Activated T-helper 17 cell treated with anti-CD3 and anti-CD28 coated beads, Interleukin-2, amount 50 U/mL, for 72 hours (primary cell): ENCODE measurements at regions not wholly inside any gene's neighbourhood (a gene's known extent, or its start where the extent isn't known, plus 50 kb on each side); places are given as distances from the start of the nearest gene placed in this dataset.

Source experiments
- ATAC-seq: fragments of 150-1000 bp; cut with Tn5 transposase; replicated peaks from 2 replicates; pipeline ENCODE4 v1.10.0; 2021; ENCODE audit warnings: mild to moderate bottlenecking, moderate library complexity
- H3K27ac Mint-ChIP-seq: one replicate; pipeline ENCODE4 v1.8.0; 2022; ENCODE audit warnings: mixed read lengths
- H3K27me3 Mint-ChIP-seq: one replicate; pipeline ENCODE4 v1.8.0; 2022; ENCODE audit warnings: mixed read lengths
- H3K36me3 Mint-ChIP-seq: one replicate; pipeline ENCODE4 v1.8.0; 2022; ENCODE audit warnings: low read depth, mild to moderate bottlenecking, mixed read lengths
- H3K4me1 Mint-ChIP-seq: one replicate; pipeline ENCODE4 v1.8.0; 2022; ENCODE audit warnings: mixed read lengths
- H3K4me3 Mint-ChIP-seq: one replicate; pipeline ENCODE4 v1.8.0; 2022; ENCODE audit warnings: mild to moderate bottlenecking, mixed read lengths
- H3K9me3 Mint-ChIP-seq: one replicate; pipeline ENCODE4 v1.8.0; 2022; ENCODE audit warnings: mixed read lengths

DNA sequence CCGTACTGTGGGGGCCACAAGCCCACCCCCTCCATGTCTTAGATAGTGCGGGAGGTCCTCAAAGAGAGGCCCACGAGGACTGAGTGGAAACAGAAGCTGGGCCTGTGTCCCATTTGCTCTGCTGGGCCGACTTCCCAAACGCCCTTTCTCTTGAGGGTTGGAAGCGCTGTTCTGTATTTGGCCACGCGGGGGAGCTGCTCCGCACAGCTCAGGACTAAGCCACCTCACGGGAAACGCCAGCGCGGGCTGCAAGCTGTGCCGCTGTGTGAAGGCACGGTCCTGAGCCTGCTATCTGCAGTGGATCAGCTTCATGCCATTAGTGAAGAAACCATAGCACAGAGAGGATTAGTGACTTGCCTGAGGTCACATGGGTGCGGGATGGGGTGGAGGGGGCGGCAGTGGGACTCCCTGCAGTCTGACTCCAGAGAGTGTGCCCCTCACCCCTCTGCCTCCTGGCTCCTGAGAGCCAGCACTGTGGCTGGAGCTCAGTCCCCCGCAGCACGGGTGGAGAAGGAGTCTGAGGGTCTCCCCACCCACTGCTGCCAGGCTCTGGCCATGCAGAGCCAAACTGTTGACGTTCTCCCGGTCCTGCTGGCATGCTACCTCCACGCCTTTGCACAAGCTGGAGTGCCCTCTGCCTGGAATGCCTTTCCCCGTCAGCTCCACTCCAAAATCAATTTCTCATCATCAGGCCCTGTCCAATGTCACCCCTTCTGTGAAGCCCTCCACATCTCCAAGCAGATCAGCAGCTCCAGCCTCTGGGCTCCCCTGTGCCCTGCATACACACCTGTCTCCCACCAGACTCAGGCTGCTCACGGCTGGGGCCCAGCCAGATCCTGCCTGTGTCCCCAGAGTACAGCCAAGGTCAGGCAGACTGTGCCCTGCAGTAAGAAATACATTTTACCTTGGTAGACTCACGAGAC is 51.5 kb upstream of the LRRC32 start:
- Mint-ChIP-seq H3K4me1 (peaks cover 12% of the 10 kb centered on the region), H3K9me3 (no peaks in the 10 kb centered on the region), H3K27ac (no peak overlapping the region), H3K27me3 (peaks cover 28% of the 10 kb centered on the region), H3K4me3 (no peak overlapping the region), H3K36me3 (no peaks in the 10 kb centered on the region)
- peak; percentile 95 for ATAC-seq

DNA sequence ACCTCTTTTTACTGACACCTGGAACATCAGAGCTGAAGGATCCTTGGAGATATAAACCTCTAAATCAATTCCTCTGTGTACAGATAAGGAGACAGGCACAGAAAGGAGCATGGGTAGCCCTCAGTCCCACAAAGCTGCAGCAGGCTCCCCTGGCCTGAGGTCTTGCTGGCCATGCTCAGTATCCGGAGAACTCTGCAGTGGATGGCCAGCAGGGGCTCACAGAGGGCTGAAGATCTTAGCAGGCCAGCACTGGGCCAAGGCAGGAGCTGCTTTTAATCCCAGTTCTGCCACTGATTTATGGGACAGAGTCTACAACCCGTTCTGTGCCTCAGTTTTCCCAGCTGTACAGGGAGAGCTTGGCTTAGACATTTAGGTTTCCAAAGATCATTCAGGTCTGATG is 52.6 kb upstream of the LRRC32 start:
- Mint-ChIP-seq H3K27ac (no peak overlapping the region), H3K9me3 (no peaks in the 10 kb centered on the region), H3K27me3 (peaks cover 30% of the 10 kb centered on the region), H3K4me3 (no peak overlapping the region), H3K4me1 (peaks cover 12% of the 10 kb centered on the region), H3K36me3 (no peaks in the 10 kb centered on the region)
- no peak for ATAC-seq

DNA sequence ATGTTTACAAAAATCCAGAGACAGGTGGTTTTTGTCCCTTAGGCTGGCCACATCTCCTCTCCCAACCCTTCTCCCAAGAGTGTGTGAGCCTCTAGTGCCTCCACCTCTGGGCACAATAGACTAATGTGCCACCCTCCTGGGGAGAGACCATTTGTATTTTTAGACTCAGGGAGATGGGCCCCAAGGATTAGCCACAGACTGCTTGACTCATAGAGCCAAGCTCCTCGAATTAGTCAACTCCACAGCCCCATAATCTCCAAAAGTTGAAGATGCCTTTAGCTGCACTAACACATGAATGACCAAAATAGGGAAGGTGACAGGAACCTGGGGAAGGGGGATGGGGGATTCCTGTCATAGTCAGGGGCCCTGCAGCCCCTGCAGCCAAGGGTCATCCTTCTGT is 53.0 kb upstream of the LRRC32 start:
- H3K36me3 Mint-ChIP-seq: no peaks in the 10 kb centered on the region
- ATAC-seq: no peak
- H3K9me3 Mint-ChIP-seq: no peaks in the 10 kb centered on the region
- H3K27ac Mint-ChIP-seq: no peak overlapping the region
- no peak overlapping the region for H3K4me3 Mint-ChIP-seq
- peaks cover 30% of the 10 kb centered on the region for H3K27me3 Mint-ChIP-seq
- H3K4me1 Mint-ChIP-seq: peaks cover 12% of the 10 kb centered on the region

DNA sequence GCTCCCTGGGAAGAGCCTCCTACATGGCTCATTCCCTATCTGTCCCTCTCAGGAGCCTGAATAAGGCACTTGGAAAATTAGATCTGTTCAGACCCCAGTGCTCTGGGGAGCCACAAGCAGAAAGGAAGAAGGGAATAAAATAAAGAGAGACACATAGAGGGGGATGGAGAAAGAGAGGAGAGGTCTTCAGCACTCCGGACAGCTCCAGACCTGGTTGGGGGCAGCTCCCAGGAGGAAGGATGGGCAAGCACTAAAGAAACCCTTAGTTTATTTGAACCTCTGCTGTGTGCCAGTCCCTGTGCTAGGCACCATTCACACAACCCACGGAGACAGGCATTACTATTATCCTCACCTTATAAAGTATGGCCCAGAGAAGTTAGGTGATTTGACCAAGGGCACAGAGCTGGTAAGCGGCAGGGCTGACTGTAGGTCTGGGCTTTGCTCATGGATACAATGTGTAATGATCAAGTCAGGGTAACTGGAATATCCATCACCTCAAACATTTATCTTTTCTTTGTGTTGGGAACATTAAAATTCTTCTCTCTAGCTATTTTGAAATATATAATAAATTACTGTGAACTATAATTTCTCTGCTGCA is 53.7 kb upstream of the LRRC32 start:
- no peak overlapping the region for H3K4me3 Mint-ChIP-seq
- H3K27ac Mint-ChIP-seq: no peak overlapping the region
- peaks cover 12% of the 10 kb centered on the region for H3K4me1 Mint-ChIP-seq
- H3K27me3 Mint-ChIP-seq: peaks cover 30% of the 10 kb centered on the region
- H3K36me3 Mint-ChIP-seq: no peaks in the 10 kb centered on the region
- no peaks in the 10 kb centered on the region for H3K9me3 Mint-ChIP-seq
- ATAC-seq: no peak

DNA sequence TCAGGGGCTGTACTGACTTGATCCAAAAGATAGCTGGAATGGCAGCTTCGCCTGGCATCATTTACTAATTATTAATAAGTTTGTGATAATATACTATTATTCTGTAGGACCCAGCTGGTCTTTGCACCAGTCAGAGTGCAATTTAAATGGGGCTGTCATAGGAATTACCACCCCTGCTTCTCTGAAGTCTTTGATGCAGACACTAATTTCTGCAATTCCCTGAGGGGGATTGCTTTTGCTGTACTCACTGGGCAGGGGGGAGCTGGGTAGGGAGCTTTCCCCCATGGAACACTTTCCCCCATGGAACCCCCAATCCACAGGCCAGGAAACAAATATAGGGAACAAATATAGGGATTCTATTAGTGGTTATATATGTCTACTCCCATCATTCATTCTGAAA is 54.9 kb upstream of the TSKU start:
- Mint-ChIP-seq H3K9me3 (no peaks in the 10 kb centered on the region), H3K4me3 (no peak overlapping the region), H3K27me3 (peaks cover 28% of the 10 kb centered on the region), H3K4me1 (no peaks in the 10 kb centered on the region), H3K36me3 (no peaks in the 10 kb centered on the region), H3K27ac (no peak overlapping the region)
- no peak for ATAC-seq

DNA sequence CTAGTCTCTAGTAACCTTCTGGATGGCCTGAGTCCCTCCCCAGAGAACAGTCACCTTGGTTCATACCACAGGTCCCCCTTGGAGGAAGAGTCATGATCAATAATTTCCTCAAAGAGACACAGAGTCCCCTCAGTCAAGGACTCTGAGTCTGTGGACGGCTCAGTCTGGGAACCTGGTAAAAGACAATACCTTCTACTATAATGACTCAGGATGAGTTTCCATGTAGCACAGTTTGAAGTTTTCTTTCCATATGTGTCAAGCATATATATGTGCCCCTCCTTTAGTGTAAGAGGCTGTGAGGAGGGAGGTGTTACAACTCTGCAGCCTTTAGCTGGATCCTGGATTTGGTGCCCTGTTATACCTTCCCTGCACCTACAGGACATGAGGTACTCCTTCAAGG is 54.4 kb upstream of the TSKU start:
- ATAC-seq: peak; percentile 73
- Mint-ChIP-seq H3K4me3 (no peak overlapping the region), H3K27me3 (peaks cover 28% of the 10 kb centered on the region), H3K27ac (no peak overlapping the region), H3K36me3 (no peaks in the 10 kb centered on the region), H3K9me3 (no peaks in the 10 kb centered on the region), H3K4me1 (no peaks in the 10 kb centered on the region)

DNA sequence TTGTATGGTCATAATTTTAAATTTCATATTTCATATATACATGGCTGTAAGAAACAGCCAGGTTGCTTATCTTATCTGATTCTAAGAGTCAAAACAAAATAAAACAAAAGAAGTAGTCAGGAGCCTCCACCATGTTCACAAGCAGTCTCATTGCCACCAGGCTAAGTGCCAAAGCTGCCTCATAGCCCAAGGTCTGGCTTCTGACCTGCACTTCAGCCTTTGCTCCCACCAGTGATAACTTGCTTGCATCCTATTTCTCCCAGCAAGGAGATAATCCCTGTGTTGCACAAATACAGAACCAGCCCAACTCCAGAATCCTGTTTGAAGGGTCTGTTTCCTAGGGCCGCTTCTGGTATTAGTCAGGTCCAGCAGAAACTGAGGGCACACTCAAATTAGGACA is 53.9 kb upstream of the TSKU start:
- ATAC-seq: no peak
- Mint-ChIP-seq H3K9me3 (no peaks in the 10 kb centered on the region), H3K27ac (no peak overlapping the region), H3K36me3 (no peaks in the 10 kb centered on the region), H3K27me3 (peaks cover 25% of the 10 kb centered on the region), H3K4me1 (no peaks in the 10 kb centered on the region), H3K4me3 (no peak overlapping the region)

DNA sequence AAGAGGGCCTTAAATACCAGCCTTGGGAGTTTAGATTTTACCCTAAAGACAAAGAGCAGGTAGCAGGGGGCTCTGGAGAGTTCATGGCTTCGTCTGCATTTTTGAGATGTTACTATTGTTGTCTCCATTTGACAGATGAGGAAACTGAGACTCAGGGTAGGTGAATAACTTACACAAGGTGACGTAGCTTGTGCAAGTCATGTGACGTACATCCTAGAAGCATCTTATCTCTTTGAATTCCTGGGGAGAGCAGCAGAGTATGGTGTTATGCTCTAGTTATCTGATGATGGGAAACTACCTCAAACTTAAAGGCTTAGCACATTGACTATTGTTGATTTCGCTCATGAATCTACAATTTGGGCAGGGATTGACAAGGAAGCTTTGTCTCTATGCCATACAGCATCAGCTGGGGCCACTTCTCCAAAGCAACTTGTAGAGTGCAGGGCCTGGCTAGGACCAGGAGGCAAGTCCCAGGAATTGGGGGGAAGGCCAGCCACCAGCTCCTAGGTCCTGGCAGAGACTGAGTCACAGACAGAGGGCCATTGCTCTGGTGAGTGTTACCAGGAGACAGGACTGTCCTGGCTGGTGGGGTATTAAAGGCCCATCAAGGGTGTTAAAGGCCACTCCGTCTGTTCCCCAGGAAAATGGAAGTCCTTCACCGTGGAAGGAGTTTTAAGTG is 52.1 kb upstream of the TSKU start:
- Mint-ChIP-seq H3K9me3 (no peaks in the 10 kb centered on the region), H3K27ac (no peak overlapping the region), H3K36me3 (no peaks in the 10 kb centered on the region), H3K4me3 (no peak overlapping the region), H3K4me1 (no peaks in the 10 kb centered on the region), H3K27me3 (peaks cover 11% of the 10 kb centered on the region)
- ATAC-seq: no peak

DNA sequence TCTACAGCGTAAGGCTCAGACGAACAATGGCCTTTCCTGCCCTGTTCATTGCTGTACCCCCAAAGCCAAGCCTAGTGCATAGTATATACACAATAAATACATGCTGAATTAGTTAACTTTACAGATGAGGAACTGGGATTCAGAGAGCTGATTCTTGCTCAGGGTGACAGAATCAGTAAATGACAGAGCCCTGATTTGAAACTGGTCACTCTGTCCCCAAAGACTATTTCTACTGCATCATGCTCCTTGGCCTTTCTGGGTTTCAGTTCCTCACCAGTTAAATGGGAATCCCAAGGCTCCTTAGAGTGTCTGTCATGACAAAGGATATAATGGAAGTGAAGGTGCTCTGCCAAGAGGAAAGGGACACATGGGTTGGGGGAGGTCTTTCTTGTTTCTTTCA is 50.5 kb upstream of the TSKU start:
- H3K36me3 Mint-ChIP-seq: no peaks in the 10 kb centered on the region

More for the DNA sequence above, 50.5 kb upstream of the TSKU start:
- Mint-ChIP-seq H3K4me1 (no peaks in the 10 kb centered on the region), H3K27me3 (peaks cover 4% of the 10 kb centered on the region), H3K9me3 (no peaks in the 10 kb centered on the region), H3K4me3 (no peak overlapping the region), H3K27ac (no peak overlapping the region)
- ATAC-seq: no peak
